Keratinocyte (primary cell): ENCODE measurements at regions not wholly inside any gene's neighbourhood (a gene's known extent, or its start where the extent isn't known, plus 50 kb on each side); places are given as distances from the start of the nearest gene placed in this dataset.

Experiments used
- DNase-seq: peaks from one replicate; pipeline ENCODE4 v3.0.0-alpha.2; 2011; ENCODE audit warnings: low read depth, missing footprints, low spot score
- FAIRE-seq: peaks from 2 replicates; lab custom pipeline; 2011; peaks lifted over from hg19 to GRCh38; lab: Jason Lieb, UNC
- H2AFZ ChIP-seq: 2 replicates; pipeline ENCODE4 v1.6.0; 2012; ENCODE audit warnings: low read length, control low read depth, inconsistent platforms; ENCODE audit not compliant: control insufficient read depth
- H3K27ac ChIP-seq: 2 replicates; pipeline ENCODE4 v1.5.1; 2011; ENCODE audit warnings: low read length; ENCODE audit not compliant: control insufficient read depth, insufficient read depth
- H3K27me3 ChIP-seq: 3 replicates; pipeline ENCODE4 v1.6.0; 2011; ENCODE audit warnings: low read length; ENCODE audit not compliant: control insufficient read depth, insufficient read depth; ENCODE audit errors: extremely low read depth
- H3K36me3 ChIP-seq, 2 experiments: 2 replicates in 1 of 2; 3 replicates in 1 of 2; pipeline ENCODE4 v1.5.1; 2011; ENCODE audit warnings: low read length in 2 of 2, mild to moderate bottlenecking in 1 of 2; ENCODE audit not compliant: control insufficient read depth in 2 of 2, insufficient read depth in 2 of 2; ENCODE audit errors: extremely low read depth in 1 of 2
- H3K4me1 ChIP-seq: 3 replicates; pipeline ENCODE4 v1.5.1; 2011; ENCODE audit warnings: low read length; ENCODE audit not compliant: control insufficient read depth, insufficient read depth; ENCODE audit errors: extremely low read depth
- H3K4me2 ChIP-seq: 3 replicates; pipeline ENCODE4 v1.6.0; 2011; ENCODE audit warnings: low read depth, low read length; ENCODE audit not compliant: control insufficient read depth, insufficient read depth; ENCODE audit errors: extremely low read depth
- H3K4me3 ChIP-seq, 3 experiments: fragments of 200-600 bp in 1 of 3; sonication (generic) in 1 of 3; 2 replicates in 2 of 3; 3 replicates in 1 of 3; pipeline ENCODE4 v1.5.1; 2011 to 2016; ENCODE audit warnings: low read length in 3 of 3, mild to moderate bottlenecking in 3 of 3, control low read depth in 2 of 3, inconsistent platforms in 1 of 3, low read depth in 1 of 3, mixed read lengths in 1 of 3, mixed run types in 1 of 3, moderate library complexity in 1 of 3; ENCODE audit not compliant: control insufficient read depth in 2 of 3, insufficient read depth in 2 of 3; ENCODE audit errors: extremely low read depth in 1 of 3
- H3K79me2 ChIP-seq: 2 replicates; pipeline ENCODE4 v1.6.0; 2012; ENCODE audit warnings: low read length; ENCODE audit not compliant: control insufficient read depth, insufficient read depth
- H3K9ac ChIP-seq: 3 replicates; pipeline ENCODE4 v1.6.0; 2011; ENCODE audit warnings: low read length; ENCODE audit not compliant: control insufficient read depth, insufficient read depth; ENCODE audit errors: extremely low read depth
- H3K9me1 ChIP-seq: 3 replicates; pipeline ENCODE4 v1.6.0; 2011; ENCODE audit warnings: low read length; ENCODE audit not compliant: control insufficient read depth, insufficient read depth; ENCODE audit errors: extremely low read depth
- H3K9me3 ChIP-seq: 2 replicates; pipeline ENCODE4 v1.5.1; 2012; ENCODE audit warnings: low read depth, low read length; ENCODE audit not compliant: control insufficient read depth
- H4K20me1 ChIP-seq: 3 replicates; pipeline ENCODE4 v1.6.0; 2011; ENCODE audit warnings: low read length; ENCODE audit not compliant: control insufficient read depth, insufficient read depth; ENCODE audit errors: extremely low read depth
- EZH2 ChIP-seq: IDR thresholded peaks from one replicate; pipeline ENCODE4 v1.6.1; 2012; ENCODE audit warnings: inconsistent platforms, mild to moderate bottlenecking, low read length, moderate library complexity
- dilution Hi-C: fragments of 300-500 bp; cut with MboI; formaldehyde crosslinking; loops from one replicate; pipeline ENCODE4 v1.7.0; 2020; ENCODE audit warnings: low sequenced_read_pairs; ENCODE audit not compliant: extremely low pct_ligation_motif_present
- TF ChIP-seq, protein P1 (sequence below), 3 experiments: IDR thresholded peaks in 1 of 3; conservative IDR thresholded peaks in 1 of 3; optimal IDR thresholded peaks in 1 of 3; 2 replicates in 2 of 3; 3 replicates in 1 of 3; pipeline versions ENCODE3 to v1.5.1; 2011; ENCODE audit warnings: low read length in 3 of 3, mild to moderate bottlenecking in 3 of 3, moderate library complexity in 2 of 3, control low read depth in 1 of 3, inconsistent platforms in 1 of 3; ENCODE audit not compliant: insufficient read depth in 2 of 3; ENCODE audit errors: extremely low read depth in 1 of 3

DNA sequence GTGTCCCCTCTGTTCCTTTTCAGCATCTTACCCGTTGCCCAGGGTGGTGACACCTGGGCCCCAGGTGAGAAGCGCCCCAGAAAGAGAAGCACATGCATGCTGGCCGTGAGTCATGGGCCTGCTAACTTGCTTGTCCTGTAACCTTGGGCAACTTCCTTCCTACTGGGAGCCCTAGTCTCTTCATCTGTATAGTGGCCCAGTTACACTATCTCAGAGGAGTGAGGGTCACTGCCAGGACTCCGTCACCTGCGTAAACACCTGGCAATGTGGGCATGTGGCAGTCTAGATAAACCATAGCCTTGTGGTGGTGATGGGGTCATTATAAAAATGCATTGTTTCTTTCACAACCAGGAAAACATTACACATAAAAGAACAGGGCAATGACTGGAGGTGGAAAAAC lies 125.2 kb downstream of the SLC25A47 start:
- TF ChIP-seq, protein P1, sequence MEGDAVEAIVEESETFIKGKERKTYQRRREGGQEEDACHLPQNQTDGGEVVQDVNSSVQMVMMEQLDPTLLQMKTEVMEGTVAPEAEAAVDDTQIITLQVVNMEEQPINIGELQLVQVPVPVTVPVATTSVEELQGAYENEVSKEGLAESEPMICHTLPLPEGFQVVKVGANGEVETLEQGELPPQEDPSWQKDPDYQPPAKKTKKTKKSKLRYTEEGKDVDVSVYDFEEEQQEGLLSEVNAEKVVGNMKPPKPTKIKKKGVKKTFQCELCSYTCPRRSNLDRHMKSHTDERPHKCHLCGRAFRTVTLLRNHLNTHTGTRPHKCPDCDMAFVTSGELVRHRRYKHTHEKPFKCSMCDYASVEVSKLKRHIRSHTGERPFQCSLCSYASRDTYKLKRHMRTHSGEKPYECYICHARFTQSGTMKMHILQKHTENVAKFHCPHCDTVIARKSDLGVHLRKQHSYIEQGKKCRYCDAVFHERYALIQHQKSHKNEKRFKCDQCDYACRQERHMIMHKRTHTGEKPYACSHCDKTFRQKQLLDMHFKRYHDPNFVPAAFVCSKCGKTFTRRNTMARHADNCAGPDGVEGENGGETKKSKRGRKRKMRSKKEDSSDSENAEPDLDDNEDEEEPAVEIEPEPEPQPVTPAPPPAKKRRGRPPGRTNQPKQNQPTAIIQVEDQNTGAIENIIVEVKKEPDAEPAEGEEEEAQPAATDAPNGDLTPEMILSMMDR (optimal IDR thresholded peaks at IDR 0.05 in 1 of 3, IDR thresholded peaks at IDR 0.05 in 1 of 3, conservative IDR thresholded peaks at IDR 0.05 in 1 of 3; ENCODE audit: extremely low read depth in 1 of 3, insufficient read depth in 2 of 3, low read length in 3 of 3), result no peak
- TF ChIP-seq EZH2, result no peak
- no peaks in the 10 kb centered on the region for H3K36me3 ChIP-seq
- DNase-seq (no peak), FAIRE-seq (no peak)
- H3K9ac ChIP-seq, result no peak overlapping the region
- no peak overlapping the region for H2AFZ ChIP-seq
- H3K4me1 ChIP-seq, result peaks cover 5% of the 10 kb centered on the region
- dilution Hi-C loops, result no loop called here
- no peaks in the 10 kb centered on the region for H3K27me3 ChIP-seq
- no peaks in the 10 kb centered on the region for H4K20me1 ChIP-seq
- H3K9me1 ChIP-seq, result no peaks in the 10 kb centered on the region
- H3K79me2 ChIP-seq, result no peaks in the 10 kb centered on the region
- H3K4me3 ChIP-seq, result no peak overlapping the region
- no peak overlapping the region for H3K4me2 ChIP-seq
- no peaks in the 10 kb centered on the region for H3K9me3 ChIP-seq
- H3K27ac ChIP-seq, result no peak overlapping the region

- no peaks in the 10 kb centered on the region for H4K20me1 ChIP-seq
- dilution Hi-C loops, result no loop called here
- no peak overlapping the region for H3K4me3 ChIP-seq
- no peak overlapping the region for H2AFZ ChIP-seq
- no peaks in the 10 kb centered on the region for H3K79me2 ChIP-seq
- no peaks in the 10 kb centered on the region for H3K27me3 ChIP-seq
- no peak overlapping the region for H3K27ac ChIP-seq
- no peak overlapping the region for H3K4me2 ChIP-seq
- H3K9ac ChIP-seq, result no peak overlapping the region
- peaks cover 5% of the 10 kb centered on the region for H3K4me1 ChIP-seq
- H3K9me1 ChIP-seq, result no peaks in the 10 kb centered on the region
- DNase-seq (no peak), FAIRE-seq (no peak)
- TF ChIP-seq, protein P1 (optimal IDR thresholded peaks at IDR 0.05 in 1 of 3, IDR thresholded peaks at IDR 0.05 in 1 of 3, conservative IDR thresholded peaks at IDR 0.05 in 1 of 3; ENCODE audit: extremely low read depth in 1 of 3, insufficient read depth in 2 of 3, low read length in 3 of 3), result no peak
- TF ChIP-seq EZH2, result no peak
- H3K36me3 ChIP-seq, result no peaks in the 10 kb centered on the region
- no peaks in the 10 kb centered on the region for H3K9me3 ChIP-seq
These were observed 126.3 kb downstream of the SLC25A47 start for GRCh38 chr14:100449225-100449987.
